NB4 (cell line): ENCODE measurements at regions not wholly inside any gene's neighbourhood (a gene's known extent, or its start where the extent isn't known, plus 50 kb on each side); places are given as distances from the start of the nearest gene placed in this dataset.

Experiments
- DNase-seq: peaks from one replicate; pipeline ENCODE4 v3.0.0; 2010; ENCODE audit warnings: low read depth
- H3K4me3 ChIP-seq: one replicate; pipeline ENCODE4 v1.5.1; 2011; ENCODE audit warnings: mild to moderate bottlenecking, low read depth, low read length, moderate library complexity
- CTCF ChIP-seq: IDR thresholded peaks from one replicate; pipeline ENCODE4 v1.5.1; 2012; ENCODE audit warnings: low read depth, low read length
- MAX ChIP-seq: IDR thresholded peaks from 2 replicates; pipeline ENCODE4 v1.6.1; 2011; ENCODE audit warnings: low read depth, low read length
- MYC ChIP-seq: IDR thresholded peaks from 2 replicates; pipeline ENCODE4 v1.6.1; 2011; ENCODE audit warnings: low read depth, low read length
- POLR2A ChIP-seq: IDR thresholded peaks from 2 replicates; pipeline ENCODE4 v1.6.1; 2011; ENCODE audit warnings: mild to moderate bottlenecking; ENCODE audit not compliant: insufficient read length; ENCODE audit errors: extremely low read depth

GRCh38 chr7:26471306-26472075, 179.8 kb downstream of the SNX10 start:
- TF ChIP-seq MAX (no peak), MYC (no peak), CTCF (no peak), POLR2A (no peak)

GRCh38 chr7:26472971-26473370, 181.3 kb downstream of the SNX10 start:
- H3K4me3 ChIP-seq: no peak overlapping the region
- no peak for DNase-seq
- TF ChIP-seq MAX (no peak), POLR2A (no peak), MYC (no peak), CTCF (no peak)

More at GRCh38 chr7:26471306-26472075, 179.8 kb downstream of the SNX10 start:
- H3K4me3 ChIP-seq: no peak overlapping the region
- DNase-seq: no peak

- DNase-seq: no peak
- no peak overlapping the region for H3K4me3 ChIP-seq
- TF ChIP-seq MAX (no peak), CTCF (no peak), POLR2A (no peak), MYC (no peak)
These were observed 184.6 kb downstream of the SNX10 start for GRCh38 chr7:26476271-26476670.

GRCh38 chr7:26477381-26477990, 185.8 kb downstream of the SNX10 start:
- no peak overlapping the region for H3K4me3 ChIP-seq
- TF ChIP-seq CTCF (no peak), MAX (no peak), POLR2A (no peak), MYC (no peak)
- no peak for DNase-seq

GRCh38 chr7:26478550-26478949, 186.9 kb downstream of the SNX10 start:
- TF ChIP-seq POLR2A (no peak), MAX (no peak), CTCF (no peak), MYC (no peak)

GRCh38 chr7:26479581-26479980, 187.9 kb downstream of the SNX10 start:
- TF ChIP-seq POLR2A (no peak), MAX (no peak), CTCF (no peak), MYC (no peak)
- no peak for DNase-seq
- H3K4me3 ChIP-seq: no peak overlapping the region

More at GRCh38 chr7:26478550-26478949, 186.9 kb downstream of the SNX10 start:
- DNase-seq: no peak
- no peak overlapping the region for H3K4me3 ChIP-seq
